MV-4-11 (cell line): ENCODE measurements at regions not wholly inside any gene's neighbourhood (a gene's known extent, or its start where the extent isn't known, plus 50 kb on each side); places are given as distances from the start of the nearest gene placed in this dataset.

Experiments
- DNase-seq: peaks from one replicate; lab custom pipeline; 2025; lab: John Stamatoyannopoulos, UW

GRCh38 chr2:223389624-223390023 lies 212.5 kb downstream of the SCG2 start:
- no peak for DNase-seq

DNA sequence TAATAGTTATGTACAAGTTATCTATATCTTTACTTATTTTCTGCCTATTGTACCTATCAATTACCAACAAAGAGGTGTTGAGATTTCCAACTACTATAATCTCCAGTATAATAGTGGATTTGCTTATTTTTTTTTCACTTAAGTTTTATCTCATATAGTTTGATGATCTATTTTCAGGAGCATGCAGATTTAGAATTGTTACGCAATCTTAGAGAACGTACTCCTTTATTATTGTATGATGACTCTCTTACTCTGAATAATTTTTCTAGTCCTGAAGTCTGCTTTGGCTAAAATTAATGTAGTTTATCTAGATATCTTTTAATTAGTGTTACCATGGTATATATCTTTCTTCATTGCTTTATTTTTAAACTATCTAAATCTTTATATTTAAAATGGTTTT lies 205.2 kb downstream of the SCG2 start:
- DNase-seq, result no peak

- no peak for DNase-seq
These were observed 202.7 kb downstream of the SCG2 start for GRCh38 chr2:223399357-223399957.

DNA sequence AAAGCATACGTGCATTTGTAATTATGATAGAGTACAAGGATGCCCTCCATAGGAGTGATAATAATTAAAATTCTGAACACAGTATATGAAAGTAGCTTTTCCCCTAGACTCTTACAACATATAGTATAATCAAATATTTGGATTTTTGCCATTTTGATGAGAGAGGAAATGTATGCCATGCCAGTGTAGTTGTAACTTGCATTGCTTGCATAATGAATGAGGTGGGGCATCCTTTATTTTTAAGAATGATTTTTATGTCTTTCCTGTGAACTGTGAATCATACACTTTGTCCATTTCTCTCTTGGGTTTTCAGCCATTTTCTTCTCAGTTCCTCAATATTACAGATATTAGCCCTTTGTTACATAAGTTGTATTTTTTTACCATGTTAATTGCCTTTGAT lies 197.5 kb downstream of the SCG2 start:
- no peak for DNase-seq

GRCh38 chr2:223414646-223415045 lies 187.5 kb downstream of the SCG2 start:
- no peak for DNase-seq

- no peak for DNase-seq
These were observed 187.1 kb downstream of the SCG2 start for GRCh38 chr2:223415071-223415470.

GRCh38 chr2:223416815-223417610 lies 185.1 kb downstream of the SCG2 start:
- DNase-seq, result no peak

DNA sequence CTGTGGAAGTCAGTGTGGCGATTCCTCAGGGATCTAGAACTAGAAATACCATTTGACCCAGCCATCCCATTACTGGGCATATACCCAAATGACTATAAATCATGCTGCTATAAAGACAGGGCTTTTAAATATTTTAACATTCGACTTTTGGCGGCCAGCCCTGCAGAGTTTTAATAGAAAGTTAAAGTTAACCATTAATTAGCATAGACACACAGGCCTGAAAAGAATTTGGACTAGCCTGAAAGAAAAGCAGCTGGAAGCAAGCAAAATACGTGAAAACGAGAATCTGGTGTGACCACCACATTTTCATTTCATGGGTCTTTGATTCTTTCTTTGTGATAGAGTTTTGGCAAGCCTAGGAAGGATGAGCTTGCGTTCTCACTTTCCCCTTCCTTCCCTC lies 184.0 kb downstream of the SCG2 start:
- DNase-seq, result no peak

DNA sequence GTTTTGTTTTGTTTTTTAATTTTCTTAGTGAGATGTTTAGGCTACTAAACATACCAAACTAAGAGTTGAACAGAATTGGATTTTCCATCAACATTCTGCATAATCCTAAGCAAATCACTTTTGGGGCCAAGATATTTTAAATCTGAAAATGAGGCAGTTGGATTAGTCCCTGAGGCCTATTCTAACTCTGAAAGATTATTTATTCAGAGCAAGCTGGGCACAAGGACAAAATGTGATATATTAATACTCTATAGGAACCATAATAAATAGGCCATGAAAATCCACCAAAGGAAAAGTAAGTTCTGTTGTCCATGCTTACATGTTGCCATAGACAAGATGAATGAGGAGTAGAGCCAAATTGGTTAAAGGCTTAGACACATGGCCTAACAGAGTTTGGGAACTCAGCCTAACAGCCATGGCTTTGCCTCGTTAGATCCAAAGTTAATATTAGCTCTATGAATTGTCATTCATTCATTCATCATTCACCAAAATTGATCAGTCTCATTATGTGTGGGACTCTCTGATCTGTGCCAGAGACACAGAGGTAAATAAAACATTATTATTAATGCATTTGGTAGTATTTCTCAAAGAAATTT lies 183.5 kb downstream of the SCG2 start:
- DNase-seq, result no peak

- DNase-seq, result no peak
These were observed 182.1 kb downstream of the SCG2 start for GRCh38 chr2:223420048-223420447.

- DNase-seq, result no peak
These were observed 170.7 kb downstream of the SCG2 start for GRCh38 chr2:223431479-223431878.

DNA sequence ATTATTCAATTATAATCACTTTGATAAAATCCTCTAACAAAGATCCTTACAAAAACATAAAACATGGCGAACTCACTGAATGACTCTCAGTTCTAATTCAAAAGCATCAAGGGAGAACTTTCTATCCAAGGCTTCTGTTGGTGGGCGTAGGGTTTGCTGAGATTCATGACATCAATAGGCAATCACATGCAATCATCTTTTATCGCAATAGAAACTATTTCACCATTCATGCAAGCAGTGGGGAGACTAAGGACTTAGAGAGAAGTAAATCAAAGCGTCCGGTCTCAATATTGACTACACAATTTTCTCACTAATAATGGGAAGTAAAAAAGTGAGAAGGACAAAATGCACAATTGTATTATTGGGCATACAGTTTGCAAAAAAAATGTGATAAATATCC lies 168.7 kb downstream of the SCG2 start:
- no peak for DNase-seq

- DNase-seq, result no peak
These were observed 164.4 kb downstream of the SCG2 start for GRCh38 chr2:223437788-223438187.

GRCh38 chr2:223439184-223439583 lies 163.0 kb downstream of the SCG2 start:
- no peak for DNase-seq

DNA sequence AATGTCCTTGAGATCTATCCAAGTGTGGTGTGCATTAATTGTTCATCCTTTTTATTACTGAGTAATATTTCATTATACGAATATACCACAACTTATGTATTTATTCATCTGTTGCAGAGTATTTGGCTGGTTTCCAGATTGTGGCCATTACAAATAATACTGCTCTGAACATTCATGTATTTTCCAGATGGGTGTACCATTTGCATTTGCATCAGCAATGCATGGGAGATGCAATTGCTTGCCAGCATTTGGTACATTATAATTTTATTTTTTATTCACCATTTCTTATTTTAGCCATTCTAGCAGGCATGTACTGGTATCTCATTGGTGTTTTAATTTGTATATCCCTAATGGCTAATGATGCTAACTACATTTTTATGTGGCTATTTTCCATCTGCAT lies 162.4 kb downstream of the SCG2 start:
- DNase-seq, result no peak

- DNase-seq, result no peak
These were observed 159.3 kb downstream of the SCG2 start for GRCh38 chr2:223442847-223443246.

DNA sequence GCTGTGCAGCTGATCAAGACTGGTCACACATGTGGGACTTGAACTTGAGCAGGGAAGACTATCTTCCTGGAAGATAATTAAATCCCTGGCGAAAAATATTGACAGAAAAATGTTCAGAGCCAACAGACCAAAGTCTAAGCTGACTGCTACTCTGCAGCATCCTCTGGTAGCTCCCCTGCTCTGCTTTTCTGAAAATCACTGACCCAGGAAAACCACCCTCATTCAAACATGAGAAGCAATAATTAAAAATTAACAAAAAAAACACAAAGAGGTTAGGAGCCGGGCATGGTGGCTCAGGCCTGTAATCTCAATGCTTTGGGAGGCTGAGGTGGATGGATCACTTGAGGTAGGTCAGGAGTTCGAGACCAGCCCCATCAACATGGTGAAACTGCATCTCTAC lies 151.9 kb downstream of the SCG2 start:
- DNase-seq, result no peak

DNA sequence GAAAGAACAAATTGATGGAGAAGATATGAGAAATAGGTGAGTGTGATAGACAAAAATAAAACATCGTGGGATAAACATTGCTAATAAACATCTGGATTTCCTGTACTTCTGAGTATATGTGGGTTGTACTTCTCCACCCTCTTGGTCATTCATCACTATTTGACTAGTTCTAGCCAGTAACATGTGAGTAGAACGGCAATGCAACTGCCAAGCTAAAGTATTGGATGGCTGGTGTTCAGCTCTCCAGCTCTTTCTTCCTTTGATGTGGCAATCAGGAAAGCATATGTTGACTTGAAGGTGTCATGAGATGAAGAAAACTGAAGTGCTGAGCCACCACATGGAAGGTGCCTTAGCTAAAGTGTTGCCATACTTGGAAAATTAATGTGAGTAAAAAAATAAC lies 144.9 kb downstream of the SCG2 start:
- DNase-seq, result no peak

DNA sequence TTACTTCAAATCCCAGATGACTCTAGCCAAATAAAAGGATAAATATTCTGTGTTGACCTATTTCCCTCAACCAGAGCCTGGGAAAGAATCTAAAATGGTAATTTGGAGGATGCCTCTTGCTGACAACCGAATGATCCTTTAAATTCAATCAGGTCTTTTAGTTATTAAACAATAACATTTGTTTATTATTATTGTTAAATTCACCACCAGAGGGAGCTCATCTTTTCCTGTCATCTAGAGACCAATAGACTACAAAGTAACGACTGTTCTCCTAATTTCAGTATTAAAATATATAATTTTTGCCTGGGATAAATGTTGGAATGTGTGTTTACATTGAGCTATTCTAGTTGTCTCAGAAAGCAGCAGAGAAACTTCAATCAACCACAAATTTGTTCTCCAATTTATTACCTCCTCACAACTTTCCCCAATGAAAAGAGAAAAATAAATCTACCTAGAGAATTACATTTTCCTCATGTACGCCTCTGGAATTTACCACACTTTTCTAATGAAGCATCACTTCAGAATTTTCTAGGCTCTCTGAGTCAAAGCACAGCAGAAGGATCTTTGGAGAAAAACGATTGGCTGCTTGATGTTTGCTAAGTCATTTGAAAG lies 142.7 kb downstream of the SCG2 start:
- DNase-seq, result no peak

GRCh38 chr2:223460209-223460608 lies 142.0 kb downstream of the SCG2 start:
- no peak for DNase-seq

GRCh38 chr2:223460774-223461211 lies 141.4 kb downstream of the SCG2 start:
- DNase-seq, result peak; percentile 87

DNA sequence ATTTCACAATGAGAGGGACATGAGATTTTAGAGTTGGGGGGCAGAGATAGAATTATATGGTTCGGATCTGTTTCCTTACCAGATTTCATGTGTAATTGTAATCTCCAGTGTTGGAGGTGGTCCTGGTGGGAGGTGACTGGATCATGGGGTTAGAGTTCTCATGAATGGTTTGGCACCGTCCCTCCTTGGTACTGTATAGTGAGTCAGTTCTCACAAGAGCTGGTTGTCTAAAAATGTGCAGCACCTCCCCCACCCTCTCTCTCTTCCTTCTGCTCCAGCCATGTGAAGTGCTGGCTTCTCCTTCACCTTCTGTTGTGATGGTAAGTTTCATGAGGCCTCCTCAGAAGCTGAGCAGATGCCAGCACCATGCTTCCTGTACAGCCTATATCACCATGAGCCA lies 138.1 kb downstream of the SCG2 start:
- DNase-seq, result peak; percentile 17

GRCh38 chr2:223465793-223466192 lies 136.4 kb downstream of the SCG2 start:
- peak; percentile 99 for DNase-seq
